Activated CD4-positive, CD25-positive, alpha-beta regulatory T cell treated with anti-CD3 and anti-CD28 coated beads, Interleukin-2, amount 50 U/mL, for 24 hours (primary cell): ENCODE measurements at regions not wholly inside any gene's neighbourhood (a gene's known extent, or its start where the extent isn't known, plus 50 kb on each side); places are given as distances from the start of the nearest gene placed in this dataset.

ENCODE experiments used
- ATAC-seq, 2 donors: fragments of 150-1000 bp; cut with Tn5 transposase; one replicate each; pipeline ENCODE4 v1.10.0; 2021; ENCODE audit warnings: mild to moderate bottlenecking in 1 of 2, moderate library complexity in 1 of 2

DNA sequence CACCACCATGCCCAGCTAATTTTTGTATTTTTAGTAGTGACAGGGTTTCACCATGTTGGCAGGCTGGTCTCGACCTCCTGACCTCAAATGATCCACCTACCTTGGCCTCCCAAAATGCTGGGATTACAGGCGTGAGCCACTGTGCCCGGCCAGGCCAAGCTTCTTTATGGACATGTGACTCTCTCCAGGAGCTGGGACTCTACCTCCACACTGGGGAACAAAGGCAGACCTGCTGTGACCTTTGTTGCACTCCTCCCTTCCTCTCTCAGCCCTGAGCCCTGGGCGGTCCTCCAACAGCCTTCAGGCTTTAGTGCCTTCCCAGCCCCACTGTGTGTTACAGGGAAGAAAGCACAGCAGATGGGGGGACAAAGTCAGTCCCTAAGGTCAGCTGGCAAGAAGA, 55.0 kb upstream of the DUSP5 start:
- ATAC-seq: no peak

DNA sequence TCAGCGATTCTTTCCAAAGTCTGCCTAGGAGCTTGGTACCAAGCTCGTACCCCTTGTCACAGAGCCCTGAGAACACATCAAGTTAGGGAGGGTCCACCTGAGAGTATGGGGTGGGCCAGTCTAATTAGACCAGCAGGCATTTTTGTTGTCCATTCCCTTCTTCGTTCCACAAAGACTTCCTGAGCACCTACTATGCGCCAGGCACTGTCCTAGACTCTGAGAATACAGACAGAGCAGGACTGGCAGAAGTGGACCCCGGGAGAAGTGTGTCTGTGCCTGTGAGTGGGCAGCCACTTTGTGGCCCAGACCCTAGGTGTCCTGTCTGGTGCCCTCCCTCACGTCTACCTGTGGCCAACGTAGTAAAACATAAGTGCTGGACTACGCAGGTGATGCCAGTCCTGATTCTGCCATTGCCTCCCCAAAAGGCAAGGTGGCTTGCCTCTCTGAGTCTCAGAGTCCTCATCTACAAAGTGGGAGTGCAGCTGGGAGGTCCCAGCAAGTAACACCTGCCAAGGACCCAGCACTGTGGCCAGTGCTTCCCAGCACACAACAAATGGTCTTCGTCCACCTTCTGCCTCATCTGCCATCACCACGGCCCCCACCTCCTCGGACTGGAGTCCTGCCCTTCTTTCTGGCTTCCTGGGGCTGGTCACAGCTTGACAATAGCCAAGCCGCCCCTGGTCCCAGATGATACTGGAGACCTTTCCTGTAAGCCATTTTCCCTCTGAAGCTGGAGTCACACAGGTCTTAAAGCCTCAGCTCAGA, 54.3 kb upstream of the DUSP5 start:
- no peak for ATAC-seq

DNA sequence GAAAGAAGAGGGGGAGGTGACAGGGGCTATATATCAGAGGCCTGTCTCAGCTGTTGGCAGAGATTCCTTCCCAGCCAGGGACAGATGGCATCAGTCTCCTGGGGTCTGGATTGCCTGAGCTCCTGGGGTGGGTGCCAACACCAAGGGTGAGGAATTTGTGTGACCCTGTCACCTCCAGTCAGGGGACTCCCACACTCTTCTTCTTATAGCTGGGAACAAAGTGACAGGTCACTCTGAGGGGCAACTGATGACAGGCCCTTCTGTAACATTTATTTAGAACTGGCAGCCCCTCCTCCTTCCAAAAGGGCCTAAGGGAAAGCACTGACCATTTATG, 53.7 kb upstream of the DUSP5 start:
- ATAC-seq: no peak

DNA sequence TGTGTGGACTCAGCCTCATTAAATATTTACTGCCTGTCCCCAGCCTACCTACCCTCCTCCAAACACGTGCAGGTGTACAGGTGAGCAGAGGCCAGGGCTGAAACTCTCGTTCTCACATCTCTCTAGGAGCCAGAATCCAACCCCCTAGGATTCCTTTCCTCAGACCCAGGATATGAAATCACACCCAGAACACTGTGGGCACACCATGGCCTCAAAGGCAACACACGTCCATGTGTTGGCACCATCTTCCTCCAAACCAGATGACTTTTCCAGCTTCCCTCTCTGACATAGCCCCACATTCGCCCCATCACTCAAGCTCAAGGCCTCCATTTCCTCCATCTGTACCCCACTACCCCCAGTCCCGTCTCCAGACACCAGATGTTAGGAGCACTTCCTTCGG, 51.8 kb upstream of the DUSP5 start:
- ATAC-seq: no peak

DNA sequence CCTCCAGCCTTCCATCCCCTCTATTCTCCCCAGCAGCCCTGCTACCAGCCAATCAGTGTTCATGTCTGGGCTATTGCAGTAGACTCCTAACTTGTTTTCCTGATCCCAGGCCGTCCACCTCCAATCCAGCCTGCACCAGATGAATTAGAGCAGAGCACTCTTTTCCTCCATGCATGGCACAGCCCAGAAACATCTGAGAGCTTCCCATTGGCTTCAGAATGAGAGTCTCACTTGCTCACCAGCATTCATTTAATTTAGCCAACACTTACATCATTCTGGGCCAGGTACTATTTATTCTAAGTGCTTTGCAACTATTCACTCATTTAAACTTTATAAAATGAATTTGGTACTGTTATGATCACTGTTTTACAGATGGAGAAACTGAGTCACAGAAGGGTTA, 51.4 kb upstream of the DUSP5 start:
- no peak for ATAC-seq

DNA sequence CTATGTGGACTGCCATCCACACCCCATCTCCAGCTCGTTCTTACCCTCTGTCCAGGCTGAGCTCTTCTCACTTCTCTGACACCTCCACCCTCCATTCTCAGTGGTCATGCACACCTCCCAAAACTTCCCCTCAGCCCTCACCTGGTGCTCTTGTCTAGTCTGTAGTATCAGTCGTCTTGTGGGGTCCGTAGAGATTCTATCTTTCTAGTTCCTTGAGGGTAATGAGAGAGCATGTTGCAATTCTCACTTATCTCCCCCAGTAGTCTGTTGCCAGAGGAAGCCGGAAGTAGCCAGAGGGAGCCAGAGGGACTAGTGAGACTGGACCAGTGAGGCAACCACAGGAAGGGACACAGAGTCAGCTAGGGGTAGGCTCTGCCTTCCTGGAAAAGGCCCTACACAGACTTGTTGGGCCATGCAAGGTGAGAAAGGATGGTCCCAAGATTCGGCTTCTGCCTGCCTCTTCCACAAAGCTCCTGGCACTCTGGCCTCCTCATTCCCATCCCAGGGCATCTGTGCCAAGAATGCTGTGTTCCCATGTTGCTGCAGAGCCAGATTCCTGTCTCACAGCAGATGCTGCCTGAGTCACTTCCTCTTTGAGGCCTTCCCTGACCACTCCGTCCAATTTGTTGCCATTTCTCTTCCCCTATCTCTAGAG, 50.6 kb upstream of the DUSP5 start:
- no peak for ATAC-seq

DNA sequence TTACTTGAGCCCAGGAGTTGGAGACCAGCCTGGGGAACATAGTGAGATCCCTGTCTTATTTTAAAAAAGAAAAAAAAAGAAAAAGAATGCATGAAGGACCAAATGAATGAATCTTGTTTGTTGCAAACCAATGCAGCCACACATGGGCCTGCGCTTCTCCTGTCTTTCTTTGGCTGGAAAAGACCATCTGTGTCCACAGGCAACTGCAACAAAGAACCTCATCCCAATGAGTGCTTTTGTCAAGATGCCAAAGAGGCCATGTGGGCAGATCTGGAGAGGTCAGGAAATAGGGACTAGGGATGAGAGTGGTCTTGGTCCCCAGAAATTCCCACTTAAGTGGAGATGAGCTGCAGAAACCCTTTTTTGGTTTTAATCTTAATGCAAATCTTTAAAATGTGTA, 49.8 kb upstream of the DUSP5 start:
- ATAC-seq: no peak
